ENCODE measurements at regions not wholly inside any gene's neighbourhood (a gene's known extent, or its start where the extent isn't known, plus 50 kb on each side); places are given as distances from the start of the nearest gene placed in this dataset.

- DNase-seq (ENCODE audit: low spot score): no peak
- no peak overlapping the region for H3K27ac ChIP-seq (ENCODE audit: low read depth in 1 of 2, low read length in 2 of 2)
- WGBS: 72% methylated on average over 3 of the region's 3 CpGs
- no peaks in the 10 kb centered on the region for H3K36me3 ChIP-seq (ENCODE audit: control insufficient read depth in 4 of 4, insufficient read depth in 3 of 4, low read depth in 1 of 4, low read length in 3 of 4)
- peaks cover 0 to 1% (median 0%) of the 10 kb centered on the region in 4 donors for H3K4me1 ChIP-seq (ENCODE audit: control insufficient read depth in 4 of 4, insufficient read depth in 4 of 4, low read length in 3 of 4)
- H3K9ac ChIP-seq (ENCODE audit: low read depth in 1 of 2, low read length in 2 of 2): no peak overlapping the region
- H3K4me3 ChIP-seq (ENCODE audit: low read depth in 1 of 3, low read length in 3 of 3): no peak overlapping the region
- H3K27me3 ChIP-seq (ENCODE audit: control insufficient read depth in 4 of 4, insufficient read depth in 4 of 4, low read length in 3 of 4): peaks cover 0 to 5% (median 0%) of the 10 kb centered on the region in 4 donors
- TF ChIP-seq FOXA2 (IDR thresholded peaks at IDR 0.05) (no peak), REST (IDR thresholded peaks at IDR 0.05) (no peak)
- H3K9me3 ChIP-seq (ENCODE audit: control insufficient read depth in 4 of 4, low read length in 3 of 4): no peaks in the 10 kb centered on the region
Measured at GRCh38 chr5:174409070-174409469, 315.3 kb upstream of the MSX2 start.

GRCh38 chr5:174409971-174410370 lies 314.4 kb upstream of the MSX2 start:
- TF ChIP-seq NR2F2 (IDR thresholded peaks at IDR 0.05) (no peak), ZBTB33 (IDR thresholded peaks at IDR 0.05) (no peak), HNF4A (conservative IDR thresholded peaks at IDR 0.05) (no peak), MAX (IDR thresholded peaks at IDR 0.05) (no peak), SP1 (IDR thresholded peaks at IDR 0.05) (no peak), TAF1 (conservative IDR thresholded peaks at IDR 0.05) (no peak)
- Histone ChIP-seq H3K9me3 (ENCODE audit: control insufficient read depth in 4 of 4, low read length in 3 of 4) (no peaks in the 10 kb centered on the region), H3K27me3 (ENCODE audit: control insufficient read depth in 4 of 4, insufficient read depth in 4 of 4, low read length in 3 of 4) (peaks cover 0 to 5% (median 0%) of the 10 kb centered on the region in 4 donors), H3K27ac (ENCODE audit: low read depth in 1 of 2, low read length in 2 of 2) (no peak overlapping the region), H3K36me3 (ENCODE audit: control insufficient read depth in 4 of 4, insufficient read depth in 3 of 4, low read depth in 1 of 4, low read length in 3 of 4) (no peaks in the 10 kb centered on the region), H3K9ac (ENCODE audit: low read depth in 1 of 2, low read length in 2 of 2) (no peak overlapping the region), H3K4me1 (ENCODE audit: control insufficient read depth in 4 of 4, insufficient read depth in 4 of 4, low read length in 3 of 4) (peaks cover 0 to 1% (median 0%) of the 10 kb centered on the region in 4 donors), H3K4me3 (ENCODE audit: low read depth in 1 of 3, low read length in 3 of 3) (no peak overlapping the region)
- DNase-seq (ENCODE audit: low spot score): no peak
- 63% methylated on average over 1 of the region's 1 CpG for WGBS

GRCh38 chr5:174410716-174411478 lies 313.5 kb upstream of the MSX2 start:
- Histone ChIP-seq H3K27ac (ENCODE audit: low read depth in 1 of 2, low read length in 2 of 2) (no peak overlapping the region), H3K4me1 (ENCODE audit: control insufficient read depth in 4 of 4, insufficient read depth in 4 of 4, low read length in 3 of 4) (peaks cover 0 to 1% (median 0%) of the 10 kb centered on the region in 4 donors), H3K36me3 (ENCODE audit: control insufficient read depth in 4 of 4, insufficient read depth in 3 of 4, low read depth in 1 of 4, low read length in 3 of 4) (no peaks in the 10 kb centered on the region), H3K9me3 (ENCODE audit: control insufficient read depth in 4 of 4, low read length in 3 of 4) (no peaks in the 10 kb centered on the region), H3K4me3 (ENCODE audit: low read depth in 1 of 3, low read length in 3 of 3) (no peak overlapping the region), H3K27me3 (ENCODE audit: control insufficient read depth in 4 of 4, insufficient read depth in 4 of 4, low read length in 3 of 4) (peaks cover 0 to 5% (median 0%) of the 10 kb centered on the region in 4 donors), H3K9ac (ENCODE audit: low read depth in 1 of 2, low read length in 2 of 2) (no peak overlapping the region)
- WGBS: 78% methylated on average over 12 of the region's 12 CpGs
- DNase-seq (ENCODE audit: low spot score): no peak
- TF ChIP-seq RXRA (IDR thresholded peaks at IDR 0.05) (no peak), RAD21 (IDR thresholded peaks at IDR 0.05) (no peak), REST (IDR thresholded peaks at IDR 0.05) (no peak), HNF4A (conservative IDR thresholded peaks at IDR 0.05) (no peak), HNF4G (IDR thresholded peaks at IDR 0.05) (no peak), JUND (IDR thresholded peaks at IDR 0.05) (no peak), NR2F2 (IDR thresholded peaks at IDR 0.05) (no peak), SP1 (IDR thresholded peaks at IDR 0.05) (no peak), FOXA1 (IDR thresholded peaks at IDR 0.05) (no peak), ZBTB33 (IDR thresholded peaks at IDR 0.05) (no peak)
